ENCODE measurements at regions not wholly inside any gene's neighbourhood (a gene's known extent, or its start where the extent isn't known, plus 50 kb on each side); places are given as distances from the start of the nearest gene placed in this dataset.

DNA sequence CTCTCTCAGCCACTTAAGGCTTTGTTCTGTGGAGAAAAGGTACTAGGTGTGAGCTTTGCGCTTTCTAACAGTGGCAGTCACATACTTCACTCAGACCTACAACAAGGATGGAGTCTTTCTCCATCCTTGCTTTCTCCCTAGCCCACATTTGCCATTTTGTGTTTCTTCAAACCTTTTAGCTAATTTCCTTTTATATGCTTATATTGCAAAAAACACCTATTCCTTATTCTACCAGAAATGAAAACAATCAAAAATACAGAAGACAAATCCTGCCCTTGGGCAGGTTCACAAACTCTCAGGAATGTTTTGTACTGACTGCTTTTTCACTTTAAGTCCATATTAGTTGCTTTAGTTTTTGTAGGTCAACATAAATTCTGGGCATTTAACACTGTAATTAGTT, 914.2 kb downstream of the SQOR start:
- DNase-seq, result peak in 1 of 3 donors; percentile 8

DNA sequence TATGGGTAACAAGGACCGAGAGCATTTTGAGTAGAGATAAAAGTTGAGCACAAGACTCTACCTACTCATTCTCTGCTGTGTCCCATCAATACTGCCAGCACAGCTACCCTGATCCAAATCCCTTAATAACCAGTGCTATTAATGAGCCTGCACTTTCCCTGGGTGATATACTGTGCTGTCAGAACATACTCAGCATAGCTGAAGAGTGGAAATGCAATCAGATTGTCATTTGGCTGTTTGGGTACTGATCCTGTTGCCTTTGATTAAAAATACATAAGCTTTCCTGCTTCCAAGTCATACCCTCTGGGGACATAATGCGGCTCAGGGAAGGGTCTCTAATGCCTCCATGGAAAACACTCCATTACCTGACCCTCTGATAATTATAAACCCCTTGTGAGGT, 917.5 kb downstream of the SQOR start:
- DNase-seq, result no peak

DNA sequence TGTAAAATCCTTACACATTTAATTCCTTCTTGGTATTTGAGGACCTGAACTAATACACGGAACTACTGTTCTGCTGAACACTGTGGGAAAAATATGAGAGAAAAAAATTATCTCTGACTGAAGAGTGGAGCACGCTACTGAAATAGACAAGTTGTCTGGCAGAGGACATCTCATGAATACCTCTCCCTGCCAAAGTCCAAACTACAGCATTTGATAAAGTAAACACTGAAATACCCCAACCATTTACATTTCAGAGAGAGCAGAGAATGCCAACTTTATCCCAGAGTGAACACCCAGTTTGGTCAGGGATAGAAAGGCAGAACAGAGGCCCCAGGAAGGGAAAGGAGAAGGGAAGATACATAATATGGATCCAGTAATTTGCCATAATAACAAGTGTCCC, 920.7 kb downstream of the SQOR start:
- DNase-seq, result no peak

- DNase-seq, result no peak
Measured at GRCh38 chr15:46556010-46556409, 921.2 kb downstream of the SQOR start.

DNA sequence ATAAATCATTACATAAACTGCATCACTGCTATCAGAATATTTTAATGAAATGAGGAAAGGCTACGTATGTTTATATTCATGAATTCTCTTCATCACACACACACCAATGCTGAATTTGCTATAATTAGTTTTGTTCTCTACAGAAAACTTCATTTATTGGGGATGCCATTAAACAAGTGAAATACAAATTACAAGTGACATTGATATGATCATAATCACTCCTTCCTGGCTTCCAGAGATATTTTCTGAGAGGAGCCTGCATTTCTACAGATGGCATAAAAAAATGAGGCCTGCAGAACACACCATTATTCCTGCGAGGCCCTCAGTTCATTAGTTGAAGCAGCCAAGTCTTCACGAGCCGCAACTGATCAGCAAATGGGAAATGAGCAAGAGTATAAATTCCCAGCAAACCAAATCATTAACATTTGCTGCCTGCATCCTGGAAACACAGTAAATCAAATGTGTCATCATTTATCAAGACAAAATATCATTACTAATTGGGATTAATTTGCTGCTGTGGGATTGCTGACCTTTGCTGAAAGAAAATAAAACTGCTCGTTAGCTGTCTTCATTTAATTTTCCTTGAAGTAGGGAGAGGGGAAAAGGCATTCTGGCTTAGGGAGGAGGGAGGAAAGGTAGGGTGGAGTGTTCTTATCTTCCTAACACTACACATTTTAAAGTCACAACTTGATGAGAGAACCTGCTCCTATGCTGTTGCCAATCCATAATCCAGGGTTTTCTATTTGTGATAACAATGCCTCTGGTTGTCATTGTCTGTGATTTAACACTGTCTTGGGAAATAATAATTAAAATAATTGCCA, 921.9 kb downstream of the SQOR start:
- DNase-seq, result no peak

DNA sequence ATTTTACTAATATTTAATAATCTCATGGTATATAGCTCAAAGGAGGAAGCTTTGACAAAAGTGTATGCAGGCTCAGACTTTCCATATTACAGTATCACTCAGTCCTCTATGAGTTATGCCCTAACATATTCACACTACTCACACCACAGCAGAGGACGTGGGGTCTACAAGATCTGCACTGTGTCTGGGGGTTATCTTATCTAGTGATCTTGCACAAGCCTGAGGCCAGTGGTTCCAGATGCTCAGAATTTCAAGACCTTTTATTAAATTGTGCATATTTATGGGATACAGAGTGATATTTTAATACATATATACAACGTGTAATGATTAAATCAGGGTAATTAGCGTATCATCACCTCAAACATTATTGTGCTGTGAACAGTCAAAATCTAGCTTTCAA, 933.1 kb downstream of the SQOR start:
- no peak for DNase-seq

DNA sequence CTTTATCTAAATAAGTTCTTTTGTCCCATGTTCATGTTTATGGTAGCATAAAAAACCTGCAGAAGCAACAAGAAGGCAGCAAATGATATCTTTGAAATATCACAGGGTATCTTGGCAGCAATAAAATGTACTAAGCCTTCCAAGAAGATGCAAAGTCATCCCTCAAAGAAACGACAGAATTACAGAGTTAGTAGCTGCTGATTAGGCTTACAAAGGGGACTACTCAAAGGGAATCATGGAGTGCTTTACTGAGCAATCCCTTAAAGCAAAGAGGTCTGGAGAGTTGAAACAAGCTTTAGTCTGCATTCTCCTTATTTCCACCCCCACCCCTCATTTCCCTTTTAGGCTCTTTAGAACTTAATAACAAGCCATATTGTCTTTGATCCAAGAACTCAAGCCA, 935.0 kb downstream of the SQOR start:
- no peak for DNase-seq

GRCh38 chr15:46576646-46577395, 942.0 kb downstream of the SQOR start:
- no peak for DNase-seq

DNA sequence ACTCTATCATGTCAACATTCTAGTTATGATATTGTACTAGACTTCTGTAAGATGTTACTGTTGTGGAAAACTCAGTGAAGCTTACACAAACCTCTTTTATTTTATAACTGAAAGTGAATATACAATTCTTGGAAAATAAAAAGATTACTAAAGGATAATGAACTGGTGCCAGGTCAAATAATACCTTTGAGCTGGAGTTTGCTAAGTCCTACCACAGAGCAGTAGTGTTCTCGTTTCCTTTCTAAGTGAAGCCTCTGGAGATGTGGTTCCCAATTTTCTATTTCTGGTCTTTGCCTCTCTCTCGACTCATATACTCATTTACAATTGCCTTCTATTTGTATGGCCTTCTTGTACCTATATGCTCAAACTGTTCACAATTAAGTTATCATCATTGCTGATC, 942.9 kb downstream of the SQOR start:
- DNase-seq, result no peak

- DNase-seq, result no peak
Measured at GRCh38 chr15:46580487-46580886, 945.7 kb downstream of the SQOR start.

GRCh38 chr15:46580924-46581323, 946.1 kb downstream of the SQOR start:
- no peak for DNase-seq

- no peak for DNase-seq
Measured at GRCh38 chr15:46589088-46589487, 954.3 kb downstream of the SQOR start.

DNA sequence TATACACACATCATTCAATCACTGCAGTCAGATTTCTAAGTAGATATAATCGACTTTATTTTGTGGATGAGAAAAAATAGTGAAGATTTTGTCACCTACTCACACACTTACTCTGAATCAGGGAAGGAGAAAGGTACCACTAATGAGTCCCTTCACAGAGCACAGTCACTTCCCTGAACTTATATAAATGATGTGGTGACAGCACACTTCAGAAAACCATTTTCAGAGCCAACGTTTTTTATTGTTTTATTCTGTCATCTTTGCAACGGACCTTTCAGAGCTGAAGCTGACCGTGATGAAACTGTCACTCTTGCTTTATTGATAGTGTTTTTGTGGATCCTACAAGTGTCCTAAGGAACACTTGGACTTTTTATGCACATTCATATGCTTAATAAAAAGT, 956.6 kb downstream of the SQOR start:
- DNase-seq, result no peak

DNA sequence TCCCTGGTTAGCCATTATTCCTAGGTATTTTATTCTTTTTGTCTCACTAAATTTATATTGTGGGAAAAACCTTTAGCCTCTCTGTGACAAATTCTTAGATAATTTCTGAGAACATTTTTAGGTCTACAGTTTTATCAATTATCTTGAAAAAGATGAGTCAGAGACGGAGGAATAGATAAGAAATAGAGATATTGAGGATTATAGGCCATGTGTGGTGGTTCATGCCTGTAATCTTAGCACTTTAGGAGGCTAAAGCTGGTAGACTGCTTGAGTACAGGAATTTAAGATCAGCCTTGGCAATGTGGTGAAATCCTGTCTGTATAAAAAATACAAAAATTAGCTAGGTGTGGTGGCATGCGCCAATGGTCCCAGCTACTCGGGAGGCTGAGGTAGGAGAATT, 960.2 kb downstream of the SQOR start:
- DNase-seq, result no peak

DNA sequence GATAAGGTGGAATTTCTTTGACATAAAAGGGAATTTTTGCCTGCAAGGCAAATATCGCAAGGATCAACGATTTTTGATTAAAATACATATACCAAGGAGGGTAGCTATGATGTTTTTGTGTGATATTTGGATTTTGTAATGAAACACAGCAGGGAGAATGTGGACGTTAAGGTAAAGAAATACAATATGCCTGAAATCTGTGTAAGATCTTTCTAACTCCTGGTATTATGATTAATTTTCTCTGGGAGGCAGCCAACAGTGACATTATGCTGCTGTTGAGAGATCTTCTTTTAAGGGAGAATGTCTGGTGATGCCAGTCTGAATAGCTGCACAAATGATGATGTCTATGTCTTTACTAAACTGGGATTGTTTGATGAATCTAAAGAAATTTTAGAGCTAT, 972.2 kb downstream of the SQOR start:
- no peak for DNase-seq

- no peak for DNase-seq
Measured at GRCh38 chr15:46616033-46616432, 981.2 kb downstream of the SQOR start.

DNA sequence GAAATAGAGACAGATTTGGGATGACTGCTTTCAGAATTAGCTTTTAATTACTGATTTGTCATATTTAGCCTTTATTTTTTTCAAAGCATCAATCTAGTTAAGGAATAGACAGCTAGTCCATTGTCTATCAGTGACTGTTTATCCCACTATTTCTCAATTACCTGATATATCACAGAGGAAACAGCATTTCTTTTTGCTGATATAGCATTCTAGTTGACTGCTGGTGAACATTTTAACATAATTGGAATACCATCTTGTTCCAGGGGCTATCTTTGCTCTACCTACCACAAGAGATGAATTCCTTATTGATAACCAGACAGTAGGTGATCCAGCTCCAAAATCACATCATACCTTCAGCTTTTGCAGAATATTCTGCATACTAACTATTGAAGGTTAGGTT, 982.7 kb downstream of the SQOR start:
- no peak for DNase-seq

GRCh38 chr15:46618984-46619383, 984.2 kb downstream of the SQOR start:
- no peak for DNase-seq

DNA sequence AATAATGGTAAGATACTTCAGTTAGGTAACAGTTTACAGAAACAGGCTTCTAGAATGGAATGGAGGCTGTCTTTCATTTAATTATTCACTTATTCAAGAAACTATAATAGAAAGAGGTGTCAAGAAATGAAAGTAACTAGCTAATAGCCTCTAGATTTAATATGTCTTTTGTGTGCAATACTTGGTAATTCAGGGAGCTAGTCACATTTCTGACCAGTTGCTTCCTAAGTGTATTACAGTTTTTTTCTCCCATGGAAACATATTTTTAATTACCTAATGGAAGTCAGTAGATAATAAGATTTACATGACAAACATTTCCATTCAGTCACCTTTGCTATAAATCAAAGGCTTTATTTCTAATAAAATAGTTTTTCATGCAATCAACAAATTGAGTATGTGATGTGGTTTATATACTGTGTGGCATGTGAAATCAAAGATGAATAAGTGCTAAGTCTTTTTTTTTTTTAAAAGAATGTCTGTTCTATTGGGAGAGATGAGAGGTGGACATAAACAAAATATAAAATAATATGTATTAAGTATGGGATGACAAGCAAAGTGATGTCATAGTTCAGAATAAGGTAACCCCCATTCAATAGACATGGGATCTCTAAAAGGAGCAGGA, 985.7 kb downstream of the SQOR start:
- DNase-seq, result no peak

DNA sequence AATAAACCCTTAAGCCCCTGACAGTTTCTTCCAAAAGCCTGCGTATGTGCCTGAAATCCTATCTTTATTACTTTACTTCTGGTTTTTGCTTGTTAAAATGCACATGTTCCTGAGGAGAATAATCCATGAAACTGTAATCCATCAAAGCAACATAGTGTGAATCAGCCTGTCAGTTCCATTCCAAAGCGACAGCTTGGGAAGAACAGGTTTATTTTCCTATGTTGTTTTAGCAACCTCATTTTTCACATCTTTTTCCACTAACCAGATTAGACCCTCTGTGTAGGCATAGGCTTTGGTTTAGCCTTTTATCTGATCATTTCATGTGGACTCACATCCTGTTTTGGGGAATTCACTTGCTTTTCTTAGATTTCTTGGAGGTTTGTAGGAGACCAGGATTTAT, 988.0 kb downstream of the SQOR start:
- no peak for DNase-seq

GRCh38 chr15:46636206-46636605, 1001.4 kb downstream of the SQOR start:
- peak in 1 of 3 donors; percentile 4 for DNase-seq

DNA sequence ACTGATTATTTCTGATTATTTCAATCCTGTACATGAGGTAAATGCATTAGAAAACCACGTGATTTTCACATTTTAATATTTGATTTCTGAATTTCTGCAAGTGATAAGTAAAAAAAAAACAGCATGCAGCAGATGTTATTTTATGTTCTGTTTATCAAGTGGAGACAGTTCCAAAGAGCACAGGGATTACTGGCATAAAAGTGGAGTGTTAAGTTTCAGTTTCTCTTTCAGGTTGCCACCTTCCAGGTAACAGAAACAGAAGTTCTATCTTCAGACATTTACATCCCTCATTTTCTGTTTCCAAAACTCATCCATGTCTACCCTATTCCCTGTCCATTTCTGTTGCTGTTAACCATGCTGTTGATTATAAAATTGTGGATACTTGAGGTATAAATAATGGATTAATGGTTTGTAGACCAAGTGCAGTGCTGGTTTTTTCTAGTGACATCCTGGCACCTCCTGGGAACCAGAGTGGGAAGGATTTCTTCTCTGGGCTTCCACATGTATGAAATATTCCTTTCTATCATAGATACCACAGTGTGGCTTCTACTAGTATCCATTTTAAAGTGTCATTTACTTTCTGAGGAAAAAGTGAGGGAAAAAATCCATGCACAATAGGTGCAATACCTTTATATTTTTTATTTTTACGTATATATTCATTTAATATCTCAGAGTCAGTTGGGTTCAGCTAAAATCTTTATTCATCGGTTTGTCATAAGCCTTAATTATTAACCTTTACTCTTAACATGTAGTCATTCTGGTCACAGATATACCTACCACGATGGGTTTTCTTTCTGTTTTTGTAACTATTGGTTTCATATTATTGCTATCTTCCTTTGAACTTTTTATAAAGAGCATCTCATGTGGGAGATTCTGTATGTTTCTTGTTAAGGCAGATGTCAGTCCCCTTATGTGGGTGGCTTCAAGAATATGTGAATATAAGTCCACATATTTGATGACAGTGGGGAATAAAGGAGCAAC, 1010.0 kb downstream of the SQOR start:
- no peak for DNase-seq
